Stomach (tissue), 4 donors: ENCODE measurements at regions not wholly inside any gene's neighbourhood (a gene's known extent, or its start where the extent isn't known, plus 50 kb on each side); places are given as distances from the start of the nearest gene placed in this dataset.

ENCODE experiments used
- POLR2A ChIP-seq, 4 donors: fragments of 450-650 bp; IDR thresholded peaks; one replicate each; pipeline ENCODE4 v1.6.1; 2016; ENCODE audit warnings: antibody characterized with exemption in 4 of 4, control low read depth in 2 of 4, mild to moderate bottlenecking in 1 of 4, moderate library complexity in 1 of 4
- TF ChIP-seq, protein P1 (sequence below), 7 experiments: fragments of 450-650 bp in 4 of 7; fragments of 200-600 bp in 3 of 7; sonication (generic) in 3 of 7; IDR thresholded peaks; one replicate each; pipeline ENCODE4 v1.5.1; 2016 to 2019; ENCODE audit warnings: antibody characterized with exemption in 7 of 7, control low read depth in 2 of 7, mild to moderate bottlenecking in 1 of 7

DNA sequence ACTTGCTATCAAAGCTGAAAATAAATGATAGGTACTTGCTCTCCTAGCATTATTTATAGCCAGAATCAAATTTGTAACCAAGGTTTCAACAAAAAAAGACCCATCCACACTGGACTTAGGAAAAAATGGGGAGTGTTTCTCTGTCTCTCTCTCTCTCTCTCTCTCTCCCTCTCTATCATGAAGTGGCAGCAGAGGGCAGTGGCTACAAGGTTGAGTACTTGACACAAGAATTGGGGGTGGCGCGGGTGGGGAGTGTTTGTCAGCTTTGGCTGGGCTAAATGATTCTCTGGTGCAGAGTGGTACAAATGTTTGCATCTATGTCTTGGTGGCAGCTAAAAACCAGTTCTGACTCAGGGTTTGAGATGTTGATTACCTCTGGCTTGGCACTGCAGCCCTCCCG, 85.0 kb downstream of the RBM43 start:
- TF ChIP-seq, protein P1, sequence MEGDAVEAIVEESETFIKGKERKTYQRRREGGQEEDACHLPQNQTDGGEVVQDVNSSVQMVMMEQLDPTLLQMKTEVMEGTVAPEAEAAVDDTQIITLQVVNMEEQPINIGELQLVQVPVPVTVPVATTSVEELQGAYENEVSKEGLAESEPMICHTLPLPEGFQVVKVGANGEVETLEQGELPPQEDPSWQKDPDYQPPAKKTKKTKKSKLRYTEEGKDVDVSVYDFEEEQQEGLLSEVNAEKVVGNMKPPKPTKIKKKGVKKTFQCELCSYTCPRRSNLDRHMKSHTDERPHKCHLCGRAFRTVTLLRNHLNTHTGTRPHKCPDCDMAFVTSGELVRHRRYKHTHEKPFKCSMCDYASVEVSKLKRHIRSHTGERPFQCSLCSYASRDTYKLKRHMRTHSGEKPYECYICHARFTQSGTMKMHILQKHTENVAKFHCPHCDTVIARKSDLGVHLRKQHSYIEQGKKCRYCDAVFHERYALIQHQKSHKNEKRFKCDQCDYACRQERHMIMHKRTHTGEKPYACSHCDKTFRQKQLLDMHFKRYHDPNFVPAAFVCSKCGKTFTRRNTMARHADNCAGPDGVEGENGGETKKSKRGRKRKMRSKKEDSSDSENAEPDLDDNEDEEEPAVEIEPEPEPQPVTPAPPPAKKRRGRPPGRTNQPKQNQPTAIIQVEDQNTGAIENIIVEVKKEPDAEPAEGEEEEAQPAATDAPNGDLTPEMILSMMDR (IDR thresholded peaks at IDR 0.05): no peak
- TF ChIP-seq POLR2A (IDR thresholded peaks at IDR 0.05): no peak
